HCT116 (cell line): ENCODE measurements at regions not wholly inside any gene's neighbourhood (a gene's known extent, or its start where the extent isn't known, plus 50 kb on each side); places are given as distances from the start of the nearest gene placed in this dataset.

Experiments used
- ATAC-seq: fragments of 200-7000 bp; cut with Tn5 transposase; 2 replicates; pipeline ENCODE4 v1.9.1; 2020; ENCODE audit warnings: mild to moderate bottlenecking, moderate library complexity
- BruUV-seq: library from RNA; stranded (reverse); fragments of 400-500 nt; replicated peaks from 2 replicates; lab custom pipeline; 2021; lab: Mats Ljungman, UMichigan
- CTCF ChIA-PET: fragments of 300-600 bp; sonication (Branson Sonifier 250); formaldehyde crosslinking; loops from one replicate; lab custom pipeline; 2021; ENCODE audit warnings: antibody characterized with exemption; lab: Charles Lee
- POLR2A ChIA-PET: fragments of 300-600, 350-600 bp; sonication (Branson Sonifier 250); formaldehyde crosslinking; loops from one replicate; lab custom pipeline; 2021; ENCODE audit warnings: antibody characterized with exemption; lab: Charles Lee
- RAD21 ChIA-PET, 2 experiments: fragments of 300-600 bp; sonication (Branson Sonifier 250); formaldehyde crosslinking; loops; one replicate each; lab custom pipeline; 2023; ENCODE audit warnings: low total read pairs in 2 of 2; ENCODE audit not compliant: uncharacterized antibody in 2 of 2, unreplicated experiment in 2 of 2, low non-redundant PET in 1 of 2; lab: Charles Lee
- DNase-seq: peaks from one replicate; pipeline ENCODE4 v3.0.0-alpha.2; 2010; ENCODE audit warnings: low read depth, low spot score
- H2AFZ ChIP-seq: fragments of 200-600 bp; shearing (Covaris generic), sonication (generic); 2 replicates; pipeline ENCODE4 v1.6.1; 2017; ENCODE audit warnings: low read depth, mixed run types, mixed read lengths, antibody characterized with exemption, low read length; ENCODE audit not compliant: poor library complexity, severe bottlenecking
- H3K27ac ChIP-seq: 2 replicates; pipeline ENCODE4 v1.5.1; 2012; ENCODE audit warnings: low read depth, low read length
- H3K27me3 ChIP-seq: fragments of 200-600 bp; sonication (generic); 2 replicates; pipeline ENCODE4 v1.6.1; 2016; ENCODE audit warnings: mixed run types, low read length, mixed read lengths; ENCODE audit not compliant: insufficient read depth
- H3K36me3 ChIP-seq, 2 experiments: fragments of 200-500 bp in 1 of 2; fragments of 200-600 bp in 1 of 2; sonication (Bioruptor generic) in 1 of 2; sonication (generic) in 1 of 2; 2 replicates each; pipeline versions ENCODE4 v1.5.1 to v1.6.1; 2014 to 2016; ENCODE audit warnings: low read length in 2 of 2, inconsistent platforms in 1 of 2, mixed read lengths in 1 of 2, mixed run types in 1 of 2; ENCODE audit not compliant: insufficient read depth in 2 of 2, control insufficient read depth in 1 of 2
- H3K4me1 ChIP-seq, 2 experiments: fragments of 200-600 bp in 1 of 2; sonication (generic) in 1 of 2; 2 replicates each; pipeline versions ENCODE4 v1.5.1 to v1.6.1; 2012 to 2017; ENCODE audit warnings: low read length in 2 of 2, inconsistent platforms in 1 of 2, mild to moderate bottlenecking in 1 of 2, mixed read lengths in 1 of 2, mixed run types in 1 of 2, moderate library complexity in 1 of 2; ENCODE audit not compliant: insufficient read depth in 2 of 2, control insufficient read depth in 1 of 2
- H3K4me2 ChIP-seq: fragments of 200-600 bp; sonication (generic); 2 replicates; pipeline ENCODE4 v1.6.1; 2017; ENCODE audit warnings: mixed run types, low read length, mixed read lengths
- H3K4me3 ChIP-seq, 2 experiments: fragments of 200-600 bp in 1 of 2; sonication (generic) in 1 of 2; replicated peaks in 1 of 2; 2 replicates each; pipeline ENCODE4 v1.5.1; 2011 to 2016; ENCODE audit warnings: low read length in 2 of 2, control low read depth in 1 of 2, low read depth in 1 of 2, mild to moderate bottlenecking in 1 of 2, mixed read lengths in 1 of 2, mixed run types in 1 of 2
- H3K79me2 ChIP-seq: fragments of 200-600 bp; sonication (generic); 2 replicates; pipeline ENCODE4 v1.6.1; 2017; ENCODE audit warnings: mild to moderate bottlenecking, mixed run types, low read length, moderate library complexity, mixed read lengths; ENCODE audit not compliant: insufficient read depth
- H3K9ac ChIP-seq: fragments of 200-600 bp; sonication (generic); 2 replicates; pipeline ENCODE4 v1.6.1; 2016; ENCODE audit warnings: low read length, mixed read lengths
- H3K9me2 ChIP-seq: fragments of 200-600 bp; sonication (generic), shearing (Covaris generic); 2 replicates; pipeline ENCODE4 v1.6.1; 2017; ENCODE audit warnings: mixed run types, mild to moderate bottlenecking, moderate library complexity; ENCODE audit not compliant: insufficient read depth
- H3K9me3 ChIP-seq, 2 experiments: fragments of 200-500 bp in 1 of 2; fragments of 200-600 bp in 1 of 2; sonication (Bioruptor generic) in 1 of 2; sonication (generic) in 1 of 2; 2 replicates each; pipeline ENCODE4 v1.6.1; 2014 to 2017; ENCODE audit warnings: low read length in 2 of 2, mixed read lengths in 2 of 2, inconsistent platforms in 1 of 2, low read depth in 1 of 2, mild to moderate bottlenecking in 1 of 2, mixed run types in 1 of 2, moderate library complexity in 1 of 2; ENCODE audit not compliant: control insufficient read depth in 1 of 2, insufficient read depth in 1 of 2
- H4K20me1 ChIP-seq: fragments of 200-600 bp; sonication (generic), shearing (Covaris generic); 2 replicates; pipeline ENCODE4 v1.6.1; 2017; ENCODE audit warnings: mixed run types, mild to moderate bottlenecking, moderate library complexity; ENCODE audit not compliant: insufficient read depth
- FOSL1 ChIP-seq: IDR thresholded peaks from 2 replicates; pipeline ENCODE4 v1.6.1; 2012; ENCODE audit warnings: low read depth
- POLR2AphosphoS5 ChIP-seq: IDR thresholded peaks from 2 replicates; pipeline ENCODE4 v1.6.1; 2011; ENCODE audit warnings: mild to moderate bottlenecking, low read depth, low read length, moderate library complexity
- REST ChIP-seq: IDR thresholded peaks from 2 replicates; pipeline ENCODE4 v1.6.1; 2012; ENCODE audit warnings: low read depth
- SRF ChIP-seq: IDR thresholded peaks from 2 replicates; pipeline ENCODE4 v1.6.1; 2012; ENCODE audit warnings: low read depth
- YY1 ChIP-seq: IDR thresholded peaks from 2 replicates; pipeline ENCODE4 v1.6.1; 2011; ENCODE audit warnings: low read length, low read depth, moderate library complexity, mild to moderate bottlenecking; ENCODE audit not compliant: insufficient replicate concordance; ENCODE audit errors: extremely low read depth
- intact Hi-C: fragments of 100-400 bp; cut with micrococcal nuclease; formaldehyde crosslinking; loops from 2 replicates; pipeline ENCODE4 v1.10.0; 2022

GRCh38 chr13:47408546-47409319 is 511.9 kb upstream of the HTR2A start:
- Histone ChIP-seq H3K36me3 (no peaks in the 10 kb centered on the region), H3K27ac (no peak overlapping the region), H3K9me3 (no peaks in the 10 kb centered on the region; a peak in 1 of 4 replicates), H3K79me2 (no peaks in the 10 kb centered on the region), H4K20me1 (no peaks in the 10 kb centered on the region), H3K4me1 (no peaks in the 10 kb centered on the region), H3K4me3 (no peak overlapping the region), H3K27me3 (no peaks in the 10 kb centered on the region), H3K9ac (no peak overlapping the region), H3K9me2 (no peaks in the 10 kb centered on the region), H2AFZ (no peak overlapping the region), H3K4me2 (no peak overlapping the region)
- ATAC-seq: no peak
- intact Hi-C loops: no loop called here
- RAD21 ChIA-PET: no interaction called here
- BruUV-seq: no TSS peak
- DNase-seq: no peak
- TF ChIP-seq YY1: no peak
- no peak for TF ChIP-seq SRF
- no peak for TF ChIP-seq POLR2AphosphoS5
- TF ChIP-seq REST: no peak
- no peak for TF ChIP-seq FOSL1
- POLR2A ChIA-PET: no interaction called here
- CTCF ChIA-PET: no interaction called here
